Neural cell (in vitro differentiated cells): ENCODE measurements at regions not wholly inside any gene's neighbourhood (a gene's known extent, or its start where the extent isn't known, plus 50 kb on each side); places are given as distances from the start of the nearest gene placed in this dataset.

Experiments
- H2AFZ ChIP-seq: fragments of 200-600, 300-800 bp; sonication (generic), shearing (Covaris generic); 2 replicates; pipeline ENCODE4 v1.6.0; 2014; ENCODE audit warnings: low read depth, mild to moderate bottlenecking, antibody characterized with exemption, low read length, moderate library complexity
- H3F3A ChIP-seq: fragments of 200-600 bp; shearing (Covaris generic); 2 replicates; pipeline ENCODE4 v1.6.1; 2016; ENCODE audit warnings: mild to moderate bottlenecking, moderate library complexity, mixed read lengths, antibody characterized with exemption, low read length; ENCODE audit not compliant: insufficient read depth, poor library complexity, severe bottlenecking
- H3K27ac ChIP-seq: fragments of 200-600, 300-800 bp; sonication (generic), shearing (Covaris generic); 2 replicates; pipeline ENCODE4 v1.5.1; 2014; ENCODE audit warnings: mild to moderate bottlenecking, low read length, moderate library complexity
- H3K27me3 ChIP-seq: fragments of 300-800, 200-600 bp; sonication (generic), shearing (Covaris generic); 2 replicates; pipeline ENCODE4 v1.6.0; 2014; ENCODE audit warnings: mild to moderate bottlenecking, low read depth, low read length, moderate library complexity; ENCODE audit not compliant: insufficient read depth
- H3K36me3 ChIP-seq: fragments of 300-800, 200-600 bp; sonication (generic), shearing (Covaris generic); 2 replicates; pipeline ENCODE4 v1.5.1; 2014; ENCODE audit warnings: mild to moderate bottlenecking, antibody characterized with exemption, low read length, moderate library complexity; ENCODE audit not compliant: insufficient read depth
- H3K4me2 ChIP-seq: fragments of 300-800, 200-600 bp; sonication (generic), shearing (Covaris generic); 2 replicates; pipeline ENCODE4 v1.6.0; 2014; ENCODE audit warnings: mild to moderate bottlenecking, low read length
- H3K4me3 ChIP-seq: fragments of 300-800, 200-600 bp; sonication (generic), shearing (Covaris generic); 2 replicates; pipeline ENCODE4 v1.5.1; 2014; ENCODE audit warnings: mild to moderate bottlenecking, low read length, moderate library complexity
- H3K79me2 ChIP-seq: fragments of 200-600 bp; shearing (Covaris generic); replicated peaks from 2 replicates; pipeline ENCODE4 v1.6.0; 2014; ENCODE audit warnings: mild to moderate bottlenecking, low read length, moderate library complexity; ENCODE audit not compliant: insufficient read depth
- H3K9ac ChIP-seq: fragments of 300-800, 200-600 bp; sonication (generic), shearing (Covaris generic); 2 replicates; pipeline ENCODE4 v1.6.1; 2016; ENCODE audit warnings: mild to moderate bottlenecking, low read length, mixed read lengths
- H3K9me2 ChIP-seq: fragments of 200-600 bp; shearing (Covaris generic); 2 replicates; pipeline ENCODE4 v1.6.1; 2016; ENCODE audit warnings: mild to moderate bottlenecking, low read length, mixed read lengths; ENCODE audit not compliant: insufficient read depth
- H3K9me3 ChIP-seq: fragments of 200-600, 300-800 bp; sonication (generic), shearing (Covaris generic); 2 replicates; pipeline ENCODE4 v1.6.1; 2016; ENCODE audit warnings: mild to moderate bottlenecking, mixed run types, low read length, moderate library complexity, mixed read lengths
- H4K20me1 ChIP-seq: fragments of 200-600 bp; shearing (Covaris generic); 2 replicates; pipeline ENCODE4 v1.6.1; 2016; ENCODE audit warnings: mild to moderate bottlenecking, mixed run types; ENCODE audit not compliant: insufficient read depth
- CTCF ChIP-seq: fragments of 450-650 bp; IDR thresholded peaks from 2 replicates; pipeline ENCODE4 v1.5.1; 2014; ENCODE audit warnings: antibody characterized with exemption, mild to moderate bottlenecking, moderate library complexity; ENCODE audit not compliant: poor library complexity, severe bottlenecking
- EP300 ChIP-seq: fragments of 450-650 bp; conservative IDR thresholded peaks from 2 replicates; pipeline ENCODE4 v1.6.1; 2014; ENCODE audit warnings: antibody characterized with exemption, mild to moderate bottlenecking, moderate library complexity; ENCODE audit not compliant: poor library complexity, severe bottlenecking
- EZH2 ChIP-seq: fragments of 200-600, 300-800 bp; shearing (Covaris generic), sonication (generic); IDR thresholded peaks from 2 replicates; pipeline ENCODE4 v1.6.1; 2014; ENCODE audit warnings: antibody characterized with exemption, low read length, borderline replicate concordance, mild to moderate bottlenecking; ENCODE audit not compliant: insufficient read depth, poor library complexity, severe bottlenecking
- MXI1 ChIP-seq: fragments of 450-650 bp; conservative IDR thresholded peaks from 2 replicates; pipeline ENCODE4 v1.6.1; 2014; ENCODE audit warnings: antibody characterized with exemption, mild to moderate bottlenecking; ENCODE audit not compliant: poor library complexity, severe bottlenecking
- POLR2AphosphoS5 ChIP-seq: IDR thresholded peaks from 2 replicates; pipeline ENCODE4 v1.6.1; 2012
- RAD21 ChIP-seq: fragments of 450-650 bp; conservative IDR thresholded peaks from 2 replicates; pipeline ENCODE4 v1.6.1; 2014; ENCODE audit warnings: antibody characterized with exemption, mild to moderate bottlenecking, moderate library complexity
- REST ChIP-seq: IDR thresholded peaks from 2 replicates; pipeline ENCODE4 v1.6.1; 2012; ENCODE audit warnings: borderline replicate concordance
- SMC3 ChIP-seq: fragments of 450-650 bp; conservative IDR thresholded peaks from 2 replicates; pipeline ENCODE4 v1.6.1; 2014; ENCODE audit warnings: antibody characterized with exemption, mild to moderate bottlenecking, moderate library complexity; ENCODE audit not compliant: poor library complexity
- TAF1 ChIP-seq: IDR thresholded peaks from 2 replicates; pipeline ENCODE4 v1.6.1; 2012; ENCODE audit warnings: low read depth

- Histone ChIP-seq H3K9me2 (no peaks in the 10 kb centered on the region), H3K9me3 (no peaks in the 10 kb centered on the region), H3K27me3 (no peaks in the 10 kb centered on the region), H3K27ac (no peak overlapping the region), H4K20me1 (no peaks in the 10 kb centered on the region), H3K36me3 (no peaks in the 10 kb centered on the region), H3K4me3 (no peak overlapping the region), H3K4me2 (no peak overlapping the region), H2AFZ (no peak overlapping the region), H3K79me2 (no peaks in the 10 kb centered on the region), H3K9ac (no peak overlapping the region), H3F3A (no peaks in the 10 kb centered on the region)
- TF ChIP-seq EP300 (no peak), MXI1 (no peak), TAF1 (no peak), RAD21 (no peak), POLR2AphosphoS5 (no peak), SMC3 (no peak), REST (no peak), CTCF (no peak), EZH2 (no peak)
Observed at GRCh38 chr5:57665146-57665936, 182.7 kb upstream of the ACTBL2 start.

- no peak for TF ChIP-seq POLR2AphosphoS5
- TF ChIP-seq SMC3: no peak
- Histone ChIP-seq H3K9ac (no peak overlapping the region), H3K4me2 (no peak overlapping the region), H3K9me3 (no peaks in the 10 kb centered on the region), H3K9me2 (no peaks in the 10 kb centered on the region), H3K36me3 (no peaks in the 10 kb centered on the region), H2AFZ (no peak overlapping the region), H3K79me2 (no peaks in the 10 kb centered on the region), H3K4me3 (no peak overlapping the region), H3F3A (no peaks in the 10 kb centered on the region), H3K27ac (no peak overlapping the region), H4K20me1 (no peaks in the 10 kb centered on the region), H3K27me3 (no peaks in the 10 kb centered on the region)
Observed at GRCh38 chr5:57664700-57665099, 182.1 kb upstream of the ACTBL2 start.
